CD4-positive, alpha-beta T cell (primary cell): ENCODE measurements at regions not wholly inside any gene's neighbourhood (a gene's known extent, or its start where the extent isn't known, plus 50 kb on each side); places are given as distances from the start of the nearest gene placed in this dataset.

Source experiments
- ATAC-seq: fragments of 200-7000 bp; cut with Tn5 transposase; one replicate; pipeline ENCODE4 v1.10.0; 2022; ENCODE audit warnings: mild to moderate bottlenecking; ENCODE audit not compliant: poor library complexity
- CTCF ChIA-PET: fragments of 350-600 bp; sonication (Branson Sonifier 250); formaldehyde crosslinking; loops from one replicate; lab custom pipeline; 2021; ENCODE audit warnings: antibody characterized with exemption, inconsistent platforms; lab: Charles Lee
- POLR2A ChIA-PET: fragments of 350-600 bp; sonication (Branson Sonifier 250); formaldehyde crosslinking; loops from one replicate; lab custom pipeline; 2021; ENCODE audit warnings: antibody characterized with exemption, inconsistent platforms; lab: Charles Lee
- DNase-seq, 14 experiments: peaks; one replicate each; pipeline ENCODE4 v3.0.0-alpha.2; 2013 to 2020; ENCODE audit warnings: mixed read lengths in 2 of 14
- H3K27ac ChIP-seq, 2 donors: one replicate each; pipeline versions ENCODE4 v1.5.1 to v1.7.0; 2013; ENCODE audit warnings: low read length in 2 of 2, low read depth in 1 of 2, mild to moderate bottlenecking in 1 of 2
- H3K27me3 ChIP-seq, 2 experiments: 1 replicate in 1 of 2; 2 replicates in 1 of 2; pipeline versions ENCODE4 v1.6.1 to v1.7.0; 2013; ENCODE audit warnings: low read length in 2 of 2, control low read depth in 1 of 2, mild to moderate bottlenecking in 1 of 2, moderate library complexity in 1 of 2; ENCODE audit not compliant: insufficient read depth in 2 of 2, control insufficient read depth in 1 of 2
- H3K36me3 ChIP-seq: one replicate; pipeline ENCODE4 v1.6.1; 2013; ENCODE audit warnings: low read length, control low read depth; ENCODE audit not compliant: insufficient read depth
- H3K4me1 ChIP-seq: one replicate; pipeline ENCODE4 v1.6.1; 2013; ENCODE audit warnings: low read length, control low read depth; ENCODE audit not compliant: insufficient read depth
- H3K4me3 ChIP-seq: one replicate; pipeline ENCODE4 v1.5.1; 2013; ENCODE audit warnings: mild to moderate bottlenecking, low read length, moderate library complexity
- H3K9me3 ChIP-seq, 2 experiments: 1 replicate in 1 of 2; 2 replicates in 1 of 2; pipeline versions ENCODE4 v1.6.1 to v1.7.0; 2013; ENCODE audit warnings: low read length in 2 of 2, mild to moderate bottlenecking in 2 of 2, control low read depth in 1 of 2, moderate library complexity in 1 of 2; ENCODE audit not compliant: control insufficient read depth in 1 of 2, insufficient read depth in 1 of 2
- H3K27ac Mint-ChIP-seq: one replicate; pipeline ENCODE4 v1.8.0; 2020; ENCODE audit warnings: mixed read lengths
- H3K27me3 Mint-ChIP-seq: one replicate; pipeline ENCODE4 v1.8.0; 2021; ENCODE audit warnings: mixed read lengths
- H3K36me3 Mint-ChIP-seq: one replicate; pipeline ENCODE4 v1.8.0; 2021; ENCODE audit warnings: low read depth, mixed read lengths
- H3K4me1 Mint-ChIP-seq: one replicate; pipeline ENCODE4 v1.8.0; 2021; ENCODE audit warnings: low read depth, mixed read lengths
- H3K4me3 Mint-ChIP-seq: one replicate; pipeline ENCODE4 v1.8.0; 2020; ENCODE audit warnings: mild to moderate bottlenecking, mixed read lengths
- H3K9me3 Mint-ChIP-seq: one replicate; pipeline ENCODE4 v1.8.0; 2020; ENCODE audit warnings: mixed read lengths
- intact Hi-C, 2 experiments: fragments of 100-400 bp; cut with DNase I in 1 of 2; cut with micrococcal nuclease in 1 of 2; formaldehyde crosslinking; loops; one replicate each; pipeline versions ENCODE4 v1.15.1 to v1.9.0; 2023 to 2025; cut with DNase I, micrococcal nuclease
- TF ChIP-seq, protein P1 (sequence below): fragments of 200-600 bp; IDR thresholded peaks from one replicate; pipeline ENCODE4 v1.8.0; 2022; ENCODE audit warnings: antibody characterized with exemption, mild to moderate bottlenecking

GRCh38 chr7:119007236-119007635, 782.7 kb downstream of the ANKRD7 start:
- DNase-seq: no peak
- H3K27me3 ChIP-seq: no peaks in the 10 kb centered on the region
- no peaks in the 10 kb centered on the region for H3K4me1 ChIP-seq
- no peak overlapping the region for H3K27ac ChIP-seq
- Mint-ChIP-seq H3K27me3 (no peaks in the 10 kb centered on the region), H3K36me3 (no peaks in the 10 kb centered on the region), H3K9me3 (peaks cover 3% of the 10 kb centered on the region), H3K4me3 (no peak overlapping the region), H3K27ac (no peak overlapping the region), H3K4me1 (no peaks in the 10 kb centered on the region)
- TF ChIP-seq, protein P1, sequence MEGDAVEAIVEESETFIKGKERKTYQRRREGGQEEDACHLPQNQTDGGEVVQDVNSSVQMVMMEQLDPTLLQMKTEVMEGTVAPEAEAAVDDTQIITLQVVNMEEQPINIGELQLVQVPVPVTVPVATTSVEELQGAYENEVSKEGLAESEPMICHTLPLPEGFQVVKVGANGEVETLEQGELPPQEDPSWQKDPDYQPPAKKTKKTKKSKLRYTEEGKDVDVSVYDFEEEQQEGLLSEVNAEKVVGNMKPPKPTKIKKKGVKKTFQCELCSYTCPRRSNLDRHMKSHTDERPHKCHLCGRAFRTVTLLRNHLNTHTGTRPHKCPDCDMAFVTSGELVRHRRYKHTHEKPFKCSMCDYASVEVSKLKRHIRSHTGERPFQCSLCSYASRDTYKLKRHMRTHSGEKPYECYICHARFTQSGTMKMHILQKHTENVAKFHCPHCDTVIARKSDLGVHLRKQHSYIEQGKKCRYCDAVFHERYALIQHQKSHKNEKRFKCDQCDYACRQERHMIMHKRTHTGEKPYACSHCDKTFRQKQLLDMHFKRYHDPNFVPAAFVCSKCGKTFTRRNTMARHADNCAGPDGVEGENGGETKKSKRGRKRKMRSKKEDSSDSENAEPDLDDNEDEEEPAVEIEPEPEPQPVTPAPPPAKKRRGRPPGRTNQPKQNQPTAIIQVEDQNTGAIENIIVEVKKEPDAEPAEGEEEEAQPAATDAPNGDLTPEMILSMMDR: no peak
- ChIA-PET CTCF (no interaction called here), POLR2A (no interaction called here)
- H3K9me3 ChIP-seq: no peaks in the 10 kb centered on the region
- H3K36me3 ChIP-seq: no peaks in the 10 kb centered on the region
- no peak overlapping the region for H3K4me3 ChIP-seq
- ATAC-seq: no peak
- intact Hi-C loops: no loop called here

- H3K4me3 Mint-ChIP-seq: no peak overlapping the region
- ATAC-seq: no peak
- Histone ChIP-seq H3K4me3 (no peak overlapping the region), H3K36me3 (no peaks in the 10 kb centered on the region), H3K9me3 (no peaks in the 10 kb centered on the region), H3K27ac (no peak overlapping the region), H3K27me3 (no peaks in the 10 kb centered on the region), H3K4me1 (no peaks in the 10 kb centered on the region)
- H3K36me3 Mint-ChIP-seq: no peaks in the 10 kb centered on the region
- no peak overlapping the region for H3K27ac Mint-ChIP-seq
- DNase-seq: no peak
- H3K4me1 Mint-ChIP-seq: no peaks in the 10 kb centered on the region
- ChIA-PET POLR2A (no interaction called here), CTCF (no interaction called here)
- intact Hi-C loops: no loop called here
- TF ChIP-seq, protein P1: no peak
- H3K27me3 Mint-ChIP-seq: no peaks in the 10 kb centered on the region
- H3K9me3 Mint-ChIP-seq: peaks cover 3% of the 10 kb centered on the region
Observed at GRCh38 chr7:119010635-119011034, 786.1 kb downstream of the ANKRD7 start.

GRCh38 chr7:119026391-119026790, 801.9 kb downstream of the ANKRD7 start:
- Histone ChIP-seq H3K27ac (no peak overlapping the region), H3K36me3 (no peaks in the 10 kb centered on the region), H3K27me3 (no peaks in the 10 kb centered on the region), H3K4me3 (no peak overlapping the region), H3K9me3 (no peaks in the 10 kb centered on the region), H3K4me1 (no peaks in the 10 kb centered on the region)
- POLR2A ChIA-PET: no interaction called here
- Mint-ChIP-seq H3K27ac (no peak overlapping the region), H3K27me3 (no peaks in the 10 kb centered on the region), H3K4me1 (no peaks in the 10 kb centered on the region), H3K4me3 (no peak overlapping the region), H3K9me3 (peaks cover 18% of the 10 kb centered on the region), H3K36me3 (no peaks in the 10 kb centered on the region)
- TF ChIP-seq, protein P1: no peak
- intact Hi-C loops: no loop called here
- DNase-seq: no peak
- no peak for ATAC-seq
- CTCF ChIA-PET: no interaction called here
